Esophagus squamous epithelium (tissue), 4 donors: ENCODE measurements at regions not wholly inside any gene's neighbourhood (a gene's known extent, or its start where the extent isn't known, plus 50 kb on each side); places are given as distances from the start of the nearest gene placed in this dataset.

ENCODE experiments used
- CTCF ChIP-seq, 6 experiments: fragments of 450-650 bp in 4 of 6; fragments of 200-600 bp in 2 of 6; sonication (generic) in 2 of 6; IDR thresholded peaks; one replicate each; pipeline ENCODE4 v1.5.1; 2016 to 2019; ENCODE audit warnings: antibody characterized with exemption in 6 of 6, mild to moderate bottlenecking in 4 of 6, moderate library complexity in 4 of 6
- POLR2A ChIP-seq, 4 donors: fragments of 450-650 bp; IDR thresholded peaks; one replicate each; pipeline ENCODE4 v1.6.1; 2017; ENCODE audit warnings: antibody characterized with exemption in 4 of 4, mild to moderate bottlenecking in 4 of 4, moderate library complexity in 3 of 4

DNA sequence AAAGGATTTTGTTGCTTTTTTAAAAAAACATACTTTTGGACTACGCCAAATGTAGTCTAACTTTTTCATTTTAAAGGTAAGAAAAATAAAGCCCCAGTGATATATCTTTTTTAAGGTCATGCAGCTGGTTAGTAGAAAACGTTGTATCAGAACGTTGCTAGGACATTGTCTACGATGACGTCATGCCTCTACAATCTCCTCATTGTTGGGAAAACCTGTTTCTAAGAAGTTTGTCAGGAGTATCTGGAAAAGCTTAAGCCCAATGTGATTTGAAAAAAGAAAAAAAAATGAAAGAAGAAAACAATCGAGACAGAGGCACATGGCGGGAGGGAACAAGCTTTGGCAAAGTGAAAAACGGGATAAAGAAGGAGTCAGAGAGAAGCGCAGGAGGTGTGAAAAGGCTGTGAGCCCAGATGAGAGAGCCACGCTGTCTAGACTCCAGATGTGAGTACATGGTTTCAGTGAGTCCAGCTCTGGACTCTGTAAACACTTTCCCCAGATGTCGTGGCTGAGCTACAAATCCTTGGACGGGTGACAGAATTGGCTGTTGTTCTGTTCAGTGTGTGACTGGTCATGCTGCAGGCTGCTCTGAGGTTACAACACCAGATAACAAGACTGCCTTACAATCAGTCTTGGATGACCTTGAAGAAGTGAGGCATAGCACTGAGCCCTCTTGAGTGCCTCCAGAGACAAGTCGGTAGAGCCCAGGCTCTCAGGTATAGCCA is 656.7 kb upstream of the ID4 start:
- TF ChIP-seq POLR2A (IDR thresholded peaks at IDR 0.05): no peak
- TF ChIP-seq CTCF (IDR thresholded peaks at IDR 0.05): no peak
